LHCN-M2 (cell line): ENCODE measurements at regions not wholly inside any gene's neighbourhood (a gene's known extent, or its start where the extent isn't known, plus 50 kb on each side); places are given as distances from the start of the nearest gene placed in this dataset.
"Not testable (repeated sequence)": the region's sequence is repeated elsewhere in the genome, so short reads cannot be mapped to it uniquely, and the experiment has no call there.

Experiments
- DNase-seq: peaks from one replicate; pipeline ENCODE4 v3.0.0-alpha.2; 2012; ENCODE audit warnings: low read depth

GRCh38 chr11:33971530-33971929 lies 79.7 kb upstream of the LMO2 start:
- not testable (repeated sequence) for DNase-seq

- DNase-seq, result peak; percentile 56
These were observed 79.1 kb upstream of the LMO2 start for GRCh38 chr11:33970984-33971466.

- no peak for DNase-seq
These were observed 75.6 kb upstream of the LMO2 start for GRCh38 chr11:33967451-33967850.

- DNase-seq, result no peak
These were observed 73.2 kb upstream of the LMO2 start for GRCh38 chr11:33965032-33965431.

- no peak for DNase-seq
These were observed 68.1 kb upstream of the LMO2 start for GRCh38 chr11:33959855-33960400.

- no peak for DNase-seq
These were observed 65.5 kb upstream of the LMO2 start for GRCh38 chr11:33957304-33957917.

- DNase-seq, result no peak
These were observed 64.7 kb upstream of the LMO2 start for GRCh38 chr11:33956611-33957010.

- DNase-seq, result no peak
These were observed 61.4 kb upstream of the LMO2 start for GRCh38 chr11:33953289-33953688.

GRCh38 chr11:33952805-33953204 lies 60.9 kb upstream of the LMO2 start:
- no peak for DNase-seq

- DNase-seq, result no peak
These were observed 57.5 kb upstream of the LMO2 start for GRCh38 chr11:33949252-33949913.

- no peak for DNase-seq
These were observed 56.6 kb upstream of the LMO2 start for GRCh38 chr11:33948494-33948893.

GRCh38 chr11:33947918-33948317 lies 56.0 kb upstream of the LMO2 start:
- DNase-seq, result not testable (repeated sequence)

- DNase-seq, result no peak
These were observed 55.1 kb upstream of the LMO2 start for GRCh38 chr11:33946930-33947329.

GRCh38 chr11:33945481-33946268 lies 53.8 kb upstream of the LMO2 start:
- no peak for DNase-seq

GRCh38 chr11:33944693-33945424 lies 53.0 kb upstream of the LMO2 start:
- no peak for DNase-seq

- DNase-seq, result no peak
These were observed 52.4 kb upstream of the LMO2 start for GRCh38 chr11:33944345-33944692.

- peak; percentile 87 for DNase-seq
These were observed 51.1 kb upstream of the LMO2 start for GRCh38 chr11:33942954-33943353.

- peak; percentile 23 for DNase-seq
These were observed 49.8 kb upstream of the LMO2 start for GRCh38 chr11:33941637-33942160.
